Activated CD8-positive, alpha-beta T cell treated with anti-CD3 and anti-CD28 coated beads for 36 hours (primary cell): ENCODE measurements at regions not wholly inside any gene's neighbourhood (a gene's known extent, or its start where the extent isn't known, plus 50 kb on each side); places are given as distances from the start of the nearest gene placed in this dataset.

Source experiments
- ATAC-seq: fragments of 200-7000 bp; cut with Tn5 transposase; one replicate; pipeline ENCODE4 v1.10.0; 2021; ENCODE audit warnings: mild to moderate bottlenecking, moderate library complexity
- CTCF ChIA-PET: fragments of 350-600 bp; sonication (Branson Sonifier 250); formaldehyde crosslinking; loops from one replicate; lab custom pipeline; 2021; ENCODE audit warnings: antibody characterized with exemption; lab: Charles Lee
- POLR2A ChIA-PET: fragments of 350-600 bp; sonication (Branson Sonifier 250); formaldehyde crosslinking; loops from one replicate; lab custom pipeline; 2021; ENCODE audit warnings: antibody characterized with exemption; lab: Charles Lee
- DNase-seq: peaks from one replicate; pipeline ENCODE4 v3.0.0-alpha.2; 2020
- H3K27ac Mint-ChIP-seq: one replicate; pipeline ENCODE4 v1.8.0; 2021; ENCODE audit warnings: mild to moderate bottlenecking, mixed read lengths
- H3K27me3 Mint-ChIP-seq: one replicate; pipeline ENCODE4 v1.8.0; 2021; ENCODE audit warnings: mixed read lengths
- H3K36me3 Mint-ChIP-seq: one replicate; pipeline ENCODE4 v1.8.0; 2021; ENCODE audit warnings: low read depth, mixed read lengths
- H3K4me1 Mint-ChIP-seq: one replicate; pipeline ENCODE4 v1.8.0; 2021; ENCODE audit warnings: low read depth, mixed read lengths
- H3K4me3 Mint-ChIP-seq: one replicate; pipeline ENCODE4 v1.8.0; 2021; ENCODE audit warnings: mild to moderate bottlenecking, moderate library complexity, mixed read lengths
- H3K9me3 Mint-ChIP-seq: one replicate; pipeline ENCODE4 v1.8.0; 2021; ENCODE audit warnings: mixed read lengths
- intact Hi-C: fragments of 100-400 bp; cut with micrococcal nuclease; formaldehyde crosslinking; loops from one replicate; pipeline ENCODE4 v1.10.0; 2022
- TF ChIP-seq, protein P1 (sequence below): fragments of 200-600 bp; IDR thresholded peaks from one replicate; pipeline ENCODE4 v1.8.0; 2022; ENCODE audit warnings: antibody characterized with exemption, mild to moderate bottlenecking

- Mint-ChIP-seq H3K4me3 (no peak overlapping the region), H3K27ac (no peak overlapping the region), H3K9me3 (no peaks in the 10 kb centered on the region), H3K4me1 (no peaks in the 10 kb centered on the region), H3K27me3 (no peaks in the 10 kb centered on the region), H3K36me3 (no peaks in the 10 kb centered on the region)
- ChIA-PET POLR2A (no interaction called here), CTCF (interaction anchor here (0.6 to 1.6 kb wide), 8 partner anchors 9 to 1122 kb away, joined by 3 to 6 read pairs (median 3); no protein-coding TSS in a partner anchor)
- ATAC-seq = no peak
- TF ChIP-seq, protein P1, sequence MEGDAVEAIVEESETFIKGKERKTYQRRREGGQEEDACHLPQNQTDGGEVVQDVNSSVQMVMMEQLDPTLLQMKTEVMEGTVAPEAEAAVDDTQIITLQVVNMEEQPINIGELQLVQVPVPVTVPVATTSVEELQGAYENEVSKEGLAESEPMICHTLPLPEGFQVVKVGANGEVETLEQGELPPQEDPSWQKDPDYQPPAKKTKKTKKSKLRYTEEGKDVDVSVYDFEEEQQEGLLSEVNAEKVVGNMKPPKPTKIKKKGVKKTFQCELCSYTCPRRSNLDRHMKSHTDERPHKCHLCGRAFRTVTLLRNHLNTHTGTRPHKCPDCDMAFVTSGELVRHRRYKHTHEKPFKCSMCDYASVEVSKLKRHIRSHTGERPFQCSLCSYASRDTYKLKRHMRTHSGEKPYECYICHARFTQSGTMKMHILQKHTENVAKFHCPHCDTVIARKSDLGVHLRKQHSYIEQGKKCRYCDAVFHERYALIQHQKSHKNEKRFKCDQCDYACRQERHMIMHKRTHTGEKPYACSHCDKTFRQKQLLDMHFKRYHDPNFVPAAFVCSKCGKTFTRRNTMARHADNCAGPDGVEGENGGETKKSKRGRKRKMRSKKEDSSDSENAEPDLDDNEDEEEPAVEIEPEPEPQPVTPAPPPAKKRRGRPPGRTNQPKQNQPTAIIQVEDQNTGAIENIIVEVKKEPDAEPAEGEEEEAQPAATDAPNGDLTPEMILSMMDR = no peak
- no peak for DNase-seq
- intact Hi-C loops = no loop called here
Observed at GRCh38 chr5:57338868-57339340, 143.7 kb downstream of the ACTBL2 start.

DNA sequence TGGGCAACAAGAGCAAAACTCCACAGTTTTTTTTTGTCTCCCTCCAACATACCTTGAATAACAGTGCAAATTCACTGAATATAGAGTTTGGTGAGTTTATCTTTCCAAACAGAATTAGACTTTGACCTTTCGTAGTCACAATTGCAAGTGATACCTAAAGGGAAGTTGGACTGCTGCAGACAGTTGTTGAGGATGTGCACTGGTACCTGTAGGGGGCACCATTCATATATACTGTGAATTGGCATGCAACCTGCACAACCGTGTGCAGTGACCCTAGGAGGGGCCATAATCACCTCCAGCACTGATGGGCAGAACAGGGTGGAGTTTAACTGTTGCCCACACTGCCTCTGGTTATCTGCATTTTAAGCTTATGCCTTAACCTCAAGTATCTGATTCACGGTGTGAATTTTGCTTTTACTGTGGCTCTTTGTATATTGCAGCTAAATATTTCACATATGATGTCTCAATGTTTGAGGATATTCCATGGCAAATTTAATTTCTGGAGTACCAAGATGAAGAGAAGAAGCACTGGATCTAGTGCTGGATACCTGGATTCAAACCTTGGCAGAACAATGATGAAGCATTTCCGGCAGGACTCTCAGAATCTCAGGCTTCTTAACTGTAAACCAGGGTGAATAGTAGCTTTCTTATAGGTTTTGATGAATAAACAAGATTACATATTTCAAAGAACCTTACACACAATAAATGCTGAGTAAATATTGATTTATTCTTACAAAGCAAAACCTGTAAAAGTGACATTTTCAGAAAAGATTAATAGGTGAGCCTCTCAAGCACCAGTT is 144.3 kb downstream of the ACTBL2 start:
- ChIA-PET POLR2A (no interaction called here), CTCF (interaction anchor here (0.6 to 1.6 kb wide), 8 partner anchors 8 to 1123 kb away, joined by 3 to 6 read pairs (median 3); no protein-coding TSS in a partner anchor)
- DNase-seq (peak; percentile 28), ATAC-seq (peak; percentile 69)
- H3K27ac Mint-ChIP-seq = no peak overlapping the region
- intact Hi-C loops = no loop called here
- H3K9me3 Mint-ChIP-seq = no peaks in the 10 kb centered on the region
- H3K4me1 Mint-ChIP-seq = no peaks in the 10 kb centered on the region
- H3K4me3 Mint-ChIP-seq = no peak overlapping the region
- no peaks in the 10 kb centered on the region for H3K36me3 Mint-ChIP-seq
- TF ChIP-seq, protein P1 = peak; percentile 71
- H3K27me3 Mint-ChIP-seq = no peaks in the 10 kb centered on the region

GRCh38 chr5:57335092-57335660 is 147.4 kb downstream of the ACTBL2 start:
- ChIA-PET POLR2A (no interaction called here), CTCF (interaction anchor here (1.2 kb wide), 1 partner anchor 10 kb away, joined by 3 read pairs; no protein-coding TSS in a partner anchor)
- no peaks in the 10 kb centered on the region for H3K9me3 Mint-ChIP-seq

DNA sequence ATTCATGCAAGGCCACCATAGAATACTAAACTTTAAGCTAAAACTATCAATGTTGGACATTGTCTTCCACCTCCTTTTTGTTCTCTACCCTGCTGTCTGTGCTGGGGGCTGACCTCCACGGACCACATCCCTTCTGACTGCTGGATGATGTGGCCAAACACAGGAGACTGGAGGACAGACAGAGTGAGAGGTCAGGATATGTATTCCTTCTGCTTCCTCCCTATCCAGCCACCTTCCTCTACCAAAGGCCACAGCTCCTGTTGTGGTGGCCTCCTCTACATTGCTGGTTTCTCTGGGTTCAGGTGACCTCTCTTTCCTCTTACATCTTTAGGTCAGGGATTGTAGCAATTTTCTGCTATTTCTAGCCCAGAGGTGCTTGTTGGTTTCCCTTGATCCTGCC is 148.1 kb downstream of the ACTBL2 start:
- H3K36me3 Mint-ChIP-seq = no peaks in the 10 kb centered on the region
- no peaks in the 10 kb centered on the region for H3K4me1 Mint-ChIP-seq
- no peaks in the 10 kb centered on the region for H3K9me3 Mint-ChIP-seq
- intact Hi-C loops = no loop called here
- DNase-seq = no peak
- no peak overlapping the region for H3K4me3 Mint-ChIP-seq
- no peak overlapping the region for H3K27ac Mint-ChIP-seq
- no peaks in the 10 kb centered on the region for H3K27me3 Mint-ChIP-seq
- no peak for ATAC-seq
- ChIA-PET CTCF (interaction anchor here (1.2 kb wide), 1 partner anchor 9 kb away, joined by 3 read pairs; no protein-coding TSS in a partner anchor), POLR2A (no interaction called here)
- TF ChIP-seq, protein P1 = no peak

More at GRCh38 chr5:57335092-57335660, 147.4 kb downstream of the ACTBL2 start:
- DNase-seq (no peak), ATAC-seq (no peak)
- TF ChIP-seq, protein P1 = no peak
- no peaks in the 10 kb centered on the region for H3K36me3 Mint-ChIP-seq
- intact Hi-C loops = no loop called here
- no peaks in the 10 kb centered on the region for H3K4me1 Mint-ChIP-seq
- H3K27ac Mint-ChIP-seq = no peak overlapping the region
- no peaks in the 10 kb centered on the region for H3K27me3 Mint-ChIP-seq
- no peak overlapping the region for H3K4me3 Mint-ChIP-seq

GRCh38 chr5:57332361-57332760 is 150.2 kb downstream of the ACTBL2 start:
- ATAC-seq (no peak), DNase-seq (no peak)
- no peak overlapping the region for H3K4me3 Mint-ChIP-seq
- H3K27me3 Mint-ChIP-seq = no peaks in the 10 kb centered on the region
- CTCF ChIA-PET = no interaction called here
- peaks cover 6% of the 10 kb centered on the region for H3K4me1 Mint-ChIP-seq
- TF ChIP-seq, protein P1 = no peak
- POLR2A ChIA-PET = no interaction called here
- H3K36me3 Mint-ChIP-seq = no peaks in the 10 kb centered on the region
- no peak overlapping the region for H3K27ac Mint-ChIP-seq
- no peaks in the 10 kb centered on the region for H3K9me3 Mint-ChIP-seq
- intact Hi-C loops = no loop called here
